ENCODE measurements at regions not wholly inside any gene's neighbourhood (a gene's known extent, or its start where the extent isn't known, plus 50 kb on each side); places are given as distances from the start of the nearest gene placed in this dataset.

DNA sequence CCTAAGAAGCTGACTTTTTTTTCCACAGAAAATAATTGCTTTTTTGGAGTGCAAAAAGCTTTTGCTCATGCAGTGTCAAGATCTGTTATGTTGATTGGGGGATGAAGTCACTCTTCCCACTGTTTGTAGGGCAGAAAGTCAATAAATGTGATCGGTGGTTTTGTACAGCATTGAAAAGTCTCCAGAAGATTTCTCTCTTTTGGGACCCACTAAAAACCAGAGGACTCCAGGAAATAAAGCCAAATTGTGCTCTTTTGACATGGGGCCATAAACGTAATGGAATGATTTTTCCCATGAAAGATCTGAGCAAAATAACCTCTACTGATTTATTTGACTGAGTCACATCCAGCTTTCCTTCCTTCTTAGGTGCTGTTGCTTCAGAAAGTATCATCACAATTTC, 122.5 kb downstream of the SNAPC1 start:
- TF ChIP-seq, protein P1, sequence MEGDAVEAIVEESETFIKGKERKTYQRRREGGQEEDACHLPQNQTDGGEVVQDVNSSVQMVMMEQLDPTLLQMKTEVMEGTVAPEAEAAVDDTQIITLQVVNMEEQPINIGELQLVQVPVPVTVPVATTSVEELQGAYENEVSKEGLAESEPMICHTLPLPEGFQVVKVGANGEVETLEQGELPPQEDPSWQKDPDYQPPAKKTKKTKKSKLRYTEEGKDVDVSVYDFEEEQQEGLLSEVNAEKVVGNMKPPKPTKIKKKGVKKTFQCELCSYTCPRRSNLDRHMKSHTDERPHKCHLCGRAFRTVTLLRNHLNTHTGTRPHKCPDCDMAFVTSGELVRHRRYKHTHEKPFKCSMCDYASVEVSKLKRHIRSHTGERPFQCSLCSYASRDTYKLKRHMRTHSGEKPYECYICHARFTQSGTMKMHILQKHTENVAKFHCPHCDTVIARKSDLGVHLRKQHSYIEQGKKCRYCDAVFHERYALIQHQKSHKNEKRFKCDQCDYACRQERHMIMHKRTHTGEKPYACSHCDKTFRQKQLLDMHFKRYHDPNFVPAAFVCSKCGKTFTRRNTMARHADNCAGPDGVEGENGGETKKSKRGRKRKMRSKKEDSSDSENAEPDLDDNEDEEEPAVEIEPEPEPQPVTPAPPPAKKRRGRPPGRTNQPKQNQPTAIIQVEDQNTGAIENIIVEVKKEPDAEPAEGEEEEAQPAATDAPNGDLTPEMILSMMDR (IDR thresholded peaks at IDR 0.05) = no peak

DNA sequence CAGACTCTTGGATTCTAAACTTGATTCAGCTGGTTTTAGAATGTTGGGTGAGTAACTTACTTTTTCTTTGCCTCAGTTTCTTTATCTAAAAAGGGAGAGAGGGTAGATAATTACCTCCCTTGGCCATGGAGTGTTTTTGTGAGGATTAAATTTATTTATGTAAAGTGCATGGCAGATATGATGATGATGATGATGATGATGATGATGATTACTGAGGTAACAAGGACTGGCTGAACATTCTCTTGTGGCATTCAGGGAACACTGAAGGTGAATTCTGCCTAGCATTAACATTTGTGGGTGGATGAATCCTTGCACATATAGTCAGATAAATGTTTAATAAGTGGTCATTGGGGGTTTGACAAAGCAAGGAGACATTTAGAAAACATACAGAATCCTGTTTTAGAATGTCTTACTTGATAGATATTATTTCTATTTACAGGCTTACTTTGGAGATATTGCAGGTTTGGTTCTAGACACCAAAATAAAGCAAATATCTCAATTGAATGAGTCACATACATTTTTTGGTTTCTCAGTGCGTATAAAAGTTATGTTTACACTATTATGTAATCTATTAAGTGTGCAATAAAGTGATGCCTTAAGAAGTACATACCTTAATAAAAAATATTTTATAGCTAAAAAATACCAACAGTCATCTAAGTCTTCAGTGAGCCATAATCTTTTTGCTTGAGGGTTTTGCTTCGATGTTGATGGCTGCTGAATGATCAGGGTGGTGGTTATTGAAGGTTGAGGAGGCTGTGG, 123.2 kb downstream of the SNAPC1 start:
- TF ChIP-seq, protein P1 (IDR thresholded peaks at IDR 0.05) = no peak

DNA sequence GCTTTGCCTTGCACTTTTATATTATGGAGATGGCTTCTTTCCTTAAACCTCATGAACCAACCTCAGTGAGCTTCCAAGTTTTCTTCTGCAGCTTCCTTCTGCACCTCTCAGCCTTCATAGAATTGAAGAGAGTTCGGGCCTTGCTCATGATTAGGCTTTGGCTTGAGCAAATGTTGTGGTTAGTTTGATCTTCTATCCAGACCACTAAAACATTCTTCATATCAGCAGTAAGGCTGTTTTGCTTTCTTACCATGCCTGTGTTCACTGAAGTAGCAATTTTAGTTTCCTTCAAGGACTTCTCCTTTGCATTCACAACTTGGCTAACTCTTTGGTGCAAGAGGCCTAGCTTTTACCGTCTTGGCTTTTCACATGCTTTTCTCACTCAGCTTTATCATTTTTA, 125.4 kb downstream of the SNAPC1 start:
- TF ChIP-seq, protein P1 (IDR thresholded peaks at IDR 0.05) = no peak

DNA sequence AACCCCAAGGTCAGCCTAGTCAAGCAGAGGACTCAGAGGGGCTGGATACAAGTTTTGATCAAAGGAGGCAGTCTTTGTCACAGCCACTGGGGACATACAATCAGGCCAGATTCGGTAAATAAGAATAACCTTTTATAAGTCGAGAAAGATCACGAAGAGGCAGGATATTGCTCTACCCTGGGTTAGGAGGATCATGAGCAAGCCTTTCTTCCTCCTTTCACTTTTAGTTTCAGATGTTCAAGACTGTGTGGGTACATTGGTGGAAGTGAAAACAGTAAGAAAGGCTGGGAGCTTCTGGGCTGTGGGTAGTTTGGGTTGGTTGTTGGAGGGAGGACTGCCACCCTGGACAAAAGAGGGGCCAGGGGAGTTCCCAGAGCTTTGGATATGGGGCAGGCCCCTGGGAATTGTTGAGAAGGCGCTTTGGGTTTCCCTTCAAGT, 127.7 kb downstream of the SNAPC1 start:
- TF ChIP-seq, protein P1 (IDR thresholded peaks at IDR 0.05) = no peak

DNA sequence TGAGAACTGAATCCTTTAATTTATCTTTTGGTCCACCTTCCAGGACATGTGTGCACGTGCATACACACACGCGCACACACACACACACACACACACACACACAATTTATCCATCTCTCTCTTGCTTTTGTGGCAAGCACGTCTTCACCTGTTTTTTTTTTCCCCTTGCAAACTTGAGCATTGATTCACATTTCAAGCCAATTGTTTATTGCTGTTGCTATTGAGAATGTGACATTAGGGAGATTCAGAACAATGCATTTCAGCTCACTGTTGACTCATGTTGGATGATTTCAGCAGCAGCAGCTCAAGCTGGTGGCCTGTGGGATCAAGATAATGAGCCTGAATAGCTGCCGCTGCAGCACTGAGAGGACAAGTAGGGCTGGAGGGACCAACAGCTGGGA, 128.9 kb downstream of the SNAPC1 start:
- TF ChIP-seq, protein P1 (IDR thresholded peaks at IDR 0.05) = no peak

DNA sequence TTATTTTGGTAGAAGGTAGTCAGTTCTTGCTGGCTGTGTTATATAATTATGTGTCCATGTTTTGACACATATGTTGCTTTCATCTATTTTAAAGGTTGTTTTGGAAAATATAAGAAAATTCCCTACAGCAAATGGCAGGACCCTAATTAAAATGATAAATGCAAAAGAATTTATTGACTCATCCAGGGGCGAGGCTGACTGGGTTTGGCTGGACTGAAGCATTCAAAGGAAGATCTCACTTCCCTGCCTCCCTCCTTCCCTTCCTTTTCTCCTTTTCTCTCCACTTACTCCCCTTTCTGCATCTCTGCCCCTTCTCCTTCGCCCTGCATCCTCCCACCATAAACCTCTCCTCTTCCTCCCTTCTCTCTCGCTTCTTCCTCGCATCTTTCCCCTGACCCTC, 129.6 kb downstream of the SNAPC1 start:
- TF ChIP-seq, protein P1 (IDR thresholded peaks at IDR 0.05) = no peak

DNA sequence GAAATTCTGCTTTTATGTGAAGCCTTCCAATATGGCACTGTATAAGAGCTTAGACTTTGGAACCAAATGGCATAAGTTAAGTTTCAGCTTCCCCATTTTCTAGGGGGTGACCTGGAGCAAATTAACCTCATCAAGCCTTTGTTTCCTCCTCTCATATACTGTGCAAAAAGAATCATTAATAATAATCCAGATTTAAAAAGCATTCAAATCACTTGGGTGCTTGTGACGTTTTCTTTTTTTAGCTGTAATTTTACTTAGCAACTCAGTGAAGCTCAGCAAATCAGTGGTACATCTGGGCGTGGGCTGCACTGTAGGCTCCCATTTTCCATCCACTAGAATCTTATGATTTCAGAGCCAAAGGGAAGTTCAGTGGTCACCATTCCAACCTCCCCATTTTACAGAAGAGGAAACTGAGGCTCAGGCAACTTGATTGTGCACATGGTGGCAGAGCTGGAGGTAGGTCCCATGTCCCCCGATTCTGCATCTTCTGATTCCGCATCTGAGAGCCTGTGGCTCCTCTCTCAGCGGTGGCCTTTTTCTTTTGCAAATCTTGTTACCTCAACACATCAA, 131.2 kb downstream of the SNAPC1 start:
- TF ChIP-seq, protein P1 (IDR thresholded peaks at IDR 0.05) = no peak

Measured in LNCAP (cell line).